H9 (cell line): ENCODE measurements at regions not wholly inside any gene's neighbourhood (a gene's known extent, or its start where the extent isn't known, plus 50 kb on each side); places are given as distances from the start of the nearest gene placed in this dataset.

Experiments used
- DNase-seq: peaks from one replicate; pipeline ENCODE4 v3.0.0-alpha.2; 2017
- H2AFZ ChIP-seq: one replicate; pipeline ENCODE4 v1.6.1; 2013; ENCODE audit warnings: mild to moderate bottlenecking, low read length, control low read depth, moderate library complexity
- H2AK5ac ChIP-seq: 2 replicates; pipeline ENCODE4 v1.6.1; 2013; ENCODE audit warnings: low read length, control low read depth, mixed read lengths; ENCODE audit not compliant: insufficient read length
- H2BK120ac ChIP-seq: one replicate; pipeline ENCODE4 v1.6.1; 2013; ENCODE audit warnings: low read depth, mild to moderate bottlenecking, low read length, control low read depth, inconsistent platforms; ENCODE audit not compliant: poor library complexity, severe bottlenecking
- H2BK12ac ChIP-seq: 2 replicates; pipeline ENCODE4 v1.6.1; 2013; ENCODE audit warnings: low read length, control low read depth, mixed read lengths, low read depth; ENCODE audit not compliant: insufficient read length
- H2BK15ac ChIP-seq: 2 replicates; pipeline ENCODE4 v1.6.1; 2013; ENCODE audit warnings: low read depth, low read length, control low read depth
- H2BK20ac ChIP-seq: one replicate; pipeline ENCODE4 v1.6.1; 2013; ENCODE audit warnings: low read depth, mild to moderate bottlenecking, low read length, control low read depth, inconsistent platforms; ENCODE audit not compliant: poor library complexity, severe bottlenecking
- H2BK5ac ChIP-seq: 2 replicates; pipeline ENCODE4 v1.6.1; 2013; ENCODE audit warnings: low read length, control low read depth, mixed read lengths; ENCODE audit not compliant: insufficient read length
- H3K14ac ChIP-seq: 2 replicates; pipeline ENCODE4 v1.6.1; 2013; ENCODE audit warnings: low read length, control low read depth; ENCODE audit not compliant: insufficient read depth
- H3K18ac ChIP-seq: 2 replicates; pipeline ENCODE4 v1.6.1; 2013; ENCODE audit warnings: low read depth, mild to moderate bottlenecking, mixed read lengths, low read length, control low read depth; ENCODE audit not compliant: insufficient read length
- H3K23ac ChIP-seq: 2 replicates; pipeline ENCODE4 v1.6.1; 2013; ENCODE audit warnings: low read length, control low read depth, mixed read lengths, low read depth; ENCODE audit not compliant: insufficient read length
- H3K23me2 ChIP-seq: 2 replicates; pipeline ENCODE4 v1.6.1; 2013; ENCODE audit warnings: low read depth, mild to moderate bottlenecking, mixed read lengths, low read length, control low read depth; ENCODE audit not compliant: insufficient read length, poor library complexity, severe bottlenecking
- H3K27ac ChIP-seq: 2 replicates; pipeline ENCODE4 v1.5.1; 2013; ENCODE audit warnings: low read length, control low read depth, mixed read lengths, low read depth; ENCODE audit not compliant: insufficient read length
- H3K27me3 ChIP-seq: 2 replicates; pipeline ENCODE4 v1.6.1; 2013; ENCODE audit warnings: low read length, control low read depth, inconsistent platforms; ENCODE audit not compliant: insufficient read depth
- H3K4ac ChIP-seq: 2 replicates; pipeline ENCODE4 v1.6.1; 2013; ENCODE audit warnings: low read depth, mild to moderate bottlenecking, control low read depth, inconsistent platforms, low read length, moderate library complexity
- H3K4me1 ChIP-seq: 2 replicates; pipeline ENCODE4 v1.6.1; 2013; ENCODE audit warnings: low read length, control low read depth, inconsistent platforms; ENCODE audit not compliant: insufficient read depth
- H3K4me2 ChIP-seq: 2 replicates; pipeline ENCODE4 v1.6.1; 2013; ENCODE audit warnings: low read length, control low read depth, mixed read lengths; ENCODE audit not compliant: insufficient read length, insufficient read depth
- H3K56ac ChIP-seq: 2 replicates; pipeline ENCODE4 v1.6.1; 2013; ENCODE audit warnings: low read depth, mild to moderate bottlenecking, mixed read lengths, low read length, control low read depth; ENCODE audit not compliant: insufficient read length
- H3K79me1 ChIP-seq: 2 replicates; pipeline ENCODE4 v1.6.1; 2013; ENCODE audit warnings: low read depth, mild to moderate bottlenecking, moderate library complexity, low read length, control low read depth, inconsistent platforms; ENCODE audit not compliant: insufficient read depth, poor library complexity, severe bottlenecking
- H3K79me2 ChIP-seq: 2 replicates; pipeline ENCODE4 v1.6.1; 2013; ENCODE audit warnings: low read length, control low read depth, inconsistent platforms; ENCODE audit not compliant: insufficient read depth
- H3K9ac ChIP-seq: 2 replicates; pipeline ENCODE4 v1.6.1; 2013; ENCODE audit warnings: low read length, control low read depth, mixed read lengths; ENCODE audit not compliant: insufficient read length; ENCODE audit errors: extremely low read depth
- H3K9me3 ChIP-seq: one replicate; pipeline ENCODE4 v1.6.1; 2013; ENCODE audit warnings: low read depth, low read length, inconsistent platforms; ENCODE audit not compliant: control insufficient read depth
- H3T11ph ChIP-seq: one replicate; pipeline ENCODE4 v1.6.1; 2013; ENCODE audit warnings: mild to moderate bottlenecking, low read length, control low read depth, inconsistent platforms
- H4K20me1 ChIP-seq: one replicate; pipeline ENCODE4 v1.6.1; 2013; ENCODE audit not compliant: control insufficient read depth, insufficient read length, insufficient read depth
- H4K5ac ChIP-seq: 2 replicates; pipeline ENCODE4 v1.6.1; 2013; ENCODE audit warnings: low read depth, mild to moderate bottlenecking, mixed read lengths, low read length, control low read depth; ENCODE audit not compliant: insufficient read length
- H4K8ac ChIP-seq: replicated peaks from 2 replicates; pipeline ENCODE4 v1.6.1; 2013; ENCODE audit warnings: low read length, control low read depth, mixed read lengths, low read depth; ENCODE audit not compliant: insufficient read length
- H4K91ac ChIP-seq: 2 replicates; pipeline ENCODE4 v1.6.1; 2013; ENCODE audit warnings: low read depth, mild to moderate bottlenecking, moderate library complexity, mixed read lengths, low read length, control low read depth; ENCODE audit not compliant: insufficient read length
- H3K27ac Mint-ChIP-seq, 3 experiments: 2 replicates in 2 of 3; 3 replicates in 1 of 3; pipeline ENCODE4 v1.8.0; 2020 to 2021; ENCODE audit warnings: mixed read lengths in 3 of 3, mild to moderate bottlenecking in 1 of 3, moderate library complexity in 1 of 3
- H3K27me3 Mint-ChIP-seq: 2 replicates; pipeline ENCODE4 v1.8.0; 2021; ENCODE audit warnings: low read depth, mild to moderate bottlenecking, moderate library complexity, mixed read lengths
- H3K36me3 Mint-ChIP-seq, 3 experiments: 2 replicates in 2 of 3; 3 replicates in 1 of 3; pipeline ENCODE4 v1.8.0; 2020 to 2021; ENCODE audit warnings: low read depth in 3 of 3, mixed read lengths in 3 of 3; ENCODE audit not compliant: insufficient read depth in 1 of 3
- H3K4me1 Mint-ChIP-seq, 2 experiments: 2 replicates each; pipeline ENCODE4 v1.8.0; 2020; ENCODE audit warnings: mixed read lengths in 2 of 2
- H3K4me3 Mint-ChIP-seq, 2 experiments: 2 replicates in 1 of 2; 3 replicates in 1 of 2; pipeline ENCODE4 v1.8.0; 2020 to 2021; ENCODE audit warnings: mild to moderate bottlenecking in 2 of 2, mixed read lengths in 2 of 2, moderate library complexity in 1 of 2
- H3K9me3 Mint-ChIP-seq, 2 experiments: 2 replicates in 1 of 2; 3 replicates in 1 of 2; pipeline ENCODE4 v1.8.0; 2020; ENCODE audit warnings: mild to moderate bottlenecking in 2 of 2, mixed read lengths in 2 of 2, moderate library complexity in 1 of 2
- whole genome bisulfite sequencing: extraction: QIAGEN DNeasy Blood & Tissue Kit; methylation state at CpG from one replicate; pipeline ENCODE4 v1.1.7; 2013; ENCODE audit warnings: missing lambda C conversion rate, low lambda C conversion rate, mixed read lengths; ENCODE audit not compliant: insufficient read length; ENCODE audit errors: extremely low coverage; 5-methylcytosine and 5-hydroxymethylcytosine counted together
- TF ChIP-seq, protein P1 (sequence below): fragments of 200-600 bp; sonication (generic); conservative IDR thresholded peaks from 3 replicates; pipeline ENCODE4 v1.8.0; 2021; ENCODE audit warnings: antibody characterized with exemption, mild to moderate bottlenecking

DNA sequence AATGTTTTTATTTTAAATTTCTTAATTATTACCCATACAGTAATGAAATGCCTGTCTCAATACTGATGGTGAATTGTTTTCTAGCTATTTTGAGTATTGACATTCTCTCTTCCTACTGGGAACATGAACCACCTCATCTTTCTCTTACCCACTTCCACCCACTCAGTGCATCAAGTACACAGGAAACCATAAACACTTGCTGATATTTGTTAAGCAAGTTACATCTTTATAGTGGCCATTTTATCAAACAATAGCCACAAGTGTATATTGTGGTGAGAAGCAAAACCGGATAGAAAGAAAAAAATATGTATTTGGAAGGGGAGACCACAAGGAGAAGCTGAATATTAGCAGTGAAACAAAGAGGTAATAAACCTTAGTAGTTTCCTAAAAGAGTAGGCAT is 368.1 kb upstream of the HNRNPA3 start:
- Histone ChIP-seq H3T11ph (no peak overlapping the region), H3K23ac (no peak overlapping the region), H3K79me1 (no peaks in the 10 kb centered on the region), H3K14ac (no peak overlapping the region), H2AFZ (no peak overlapping the region), H3K27ac (no peak overlapping the region), H2BK5ac (no peak overlapping the region), H3K56ac (no peak overlapping the region), H2BK120ac (no peak overlapping the region), H4K8ac (no peak overlapping the region), H2BK12ac (no peak overlapping the region), H4K20me1 (no peaks in the 10 kb centered on the region), H2BK15ac (no peak overlapping the region), H3K9me3 (no peaks in the 10 kb centered on the region), H3K9ac (no peak overlapping the region), H4K91ac (no peak overlapping the region), H3K18ac (no peak overlapping the region), H3K4ac (no peak overlapping the region), H4K5ac (no peak overlapping the region), H3K4me2 (no peak overlapping the region), H3K23me2 (no peaks in the 10 kb centered on the region), H2BK20ac (no peak overlapping the region), H3K79me2 (no peaks in the 10 kb centered on the region), H3K27me3 (no peaks in the 10 kb centered on the region), H2AK5ac (no peak overlapping the region), H3K4me1 (0 out of 2 replicates have a peak, but pooled peaks cover 2% of the 10 kb centered on the region)
- WGBS, result no CpG with 5 or more reads among the region's 1 CpG
- DNase-seq, result no peak
- Mint-ChIP-seq H3K4me3 (no peak overlapping the region), H3K27ac (no peak overlapping the region), H3K4me1 (0 out of 4 replicates have a peak, but pooled peaks cover 0 to 2% of the 10 kb centered on the region in 2 experiments), H3K9me3 (no peaks in the 10 kb centered on the region), H3K36me3 (no peaks in the 10 kb centered on the region), H3K27me3 (peaks cover 2% of the 10 kb centered on the region)
- TF ChIP-seq, protein P1, sequence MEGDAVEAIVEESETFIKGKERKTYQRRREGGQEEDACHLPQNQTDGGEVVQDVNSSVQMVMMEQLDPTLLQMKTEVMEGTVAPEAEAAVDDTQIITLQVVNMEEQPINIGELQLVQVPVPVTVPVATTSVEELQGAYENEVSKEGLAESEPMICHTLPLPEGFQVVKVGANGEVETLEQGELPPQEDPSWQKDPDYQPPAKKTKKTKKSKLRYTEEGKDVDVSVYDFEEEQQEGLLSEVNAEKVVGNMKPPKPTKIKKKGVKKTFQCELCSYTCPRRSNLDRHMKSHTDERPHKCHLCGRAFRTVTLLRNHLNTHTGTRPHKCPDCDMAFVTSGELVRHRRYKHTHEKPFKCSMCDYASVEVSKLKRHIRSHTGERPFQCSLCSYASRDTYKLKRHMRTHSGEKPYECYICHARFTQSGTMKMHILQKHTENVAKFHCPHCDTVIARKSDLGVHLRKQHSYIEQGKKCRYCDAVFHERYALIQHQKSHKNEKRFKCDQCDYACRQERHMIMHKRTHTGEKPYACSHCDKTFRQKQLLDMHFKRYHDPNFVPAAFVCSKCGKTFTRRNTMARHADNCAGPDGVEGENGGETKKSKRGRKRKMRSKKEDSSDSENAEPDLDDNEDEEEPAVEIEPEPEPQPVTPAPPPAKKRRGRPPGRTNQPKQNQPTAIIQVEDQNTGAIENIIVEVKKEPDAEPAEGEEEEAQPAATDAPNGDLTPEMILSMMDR, result no peak
